Skin of body (tissue), 1 donor: ENCODE measurements at regions not wholly inside any gene's neighbourhood (a gene's known extent, or its start where the extent isn't known, plus 50 kb on each side); places are given as distances from the start of the nearest gene placed in this dataset.

Source experiments
- DNase-seq: peaks from one replicate; lab custom pipeline; 2025; lab: John Stamatoyannopoulos, UW

DNA sequence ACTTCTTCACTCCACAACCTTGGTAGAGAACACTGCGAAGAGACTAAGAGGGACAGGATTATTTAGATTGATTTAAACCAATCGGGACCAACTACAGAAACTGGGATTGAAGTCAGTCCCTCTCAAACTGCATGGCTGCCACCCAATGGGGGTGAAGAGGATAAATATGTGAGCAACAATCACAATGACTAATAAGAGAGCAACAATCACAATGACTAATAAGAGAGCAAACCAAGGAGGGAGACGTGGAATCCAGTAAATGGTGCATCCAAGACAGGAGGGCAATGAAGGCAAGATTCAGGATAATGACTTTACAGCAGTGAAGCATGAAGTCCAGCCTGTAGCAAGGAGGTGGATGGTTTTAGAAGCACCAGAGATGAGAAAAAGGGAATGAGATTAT, 322.8 kb downstream of the TTLL7 start:
- DNase-seq, result no peak

- DNase-seq, result no peak
These were observed 325.6 kb downstream of the TTLL7 start for GRCh38 chr1:83673312-83673711.

DNA sequence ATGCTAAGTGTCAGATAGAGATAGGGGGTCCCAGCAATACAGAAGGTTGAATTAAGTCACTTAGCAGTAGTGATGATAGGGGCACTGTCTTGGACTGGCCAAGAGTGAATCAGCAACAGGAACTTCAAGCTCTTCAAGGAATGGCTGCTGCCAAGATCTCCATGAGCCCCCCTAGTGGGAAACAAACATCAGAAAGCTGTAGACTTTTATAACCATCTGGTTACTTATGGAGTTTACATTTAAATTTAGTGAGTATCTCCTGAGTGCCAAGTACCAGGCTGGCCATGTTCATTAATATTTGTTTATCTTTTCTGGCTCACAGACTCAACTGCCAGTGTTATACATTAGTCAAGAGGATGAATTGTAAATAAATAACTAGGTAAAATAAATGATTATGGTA, 327.3 kb downstream of the TTLL7 start:
- DNase-seq, result no peak

- no peak for DNase-seq
These were observed 327.9 kb downstream of the TTLL7 start for GRCh38 chr1:83670909-83671565.

- peak; percentile 80 for DNase-seq
These were observed 357.0 kb downstream of the TTLL7 start for GRCh38 chr1:83641796-83642443.

DNA sequence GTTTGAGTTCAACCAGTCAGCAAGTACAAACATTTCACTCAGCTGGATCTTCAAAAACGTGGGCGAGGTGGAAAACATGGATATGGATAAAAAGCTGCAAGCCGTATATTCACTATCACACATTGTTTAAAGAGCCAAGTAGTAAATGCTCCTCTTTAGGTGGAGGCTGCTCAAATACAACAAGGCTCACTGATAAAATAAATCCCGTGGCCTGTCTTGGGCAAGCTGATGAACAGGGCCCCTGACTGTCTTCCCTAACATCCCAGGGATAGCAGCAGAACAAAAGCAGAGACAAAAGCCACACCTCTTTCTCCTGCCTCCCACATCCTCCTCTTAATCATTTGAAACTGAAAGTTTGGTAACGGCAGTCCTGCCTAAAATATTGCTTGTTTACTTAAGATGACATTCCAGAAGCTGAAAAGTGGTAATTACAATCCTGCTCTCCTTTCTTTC, 357.7 kb downstream of the TTLL7 start:
- DNase-seq, result peak; percentile 49

GRCh38 chr1:83639785-83640184, 359.1 kb downstream of the TTLL7 start:
- DNase-seq, result no peak

DNA sequence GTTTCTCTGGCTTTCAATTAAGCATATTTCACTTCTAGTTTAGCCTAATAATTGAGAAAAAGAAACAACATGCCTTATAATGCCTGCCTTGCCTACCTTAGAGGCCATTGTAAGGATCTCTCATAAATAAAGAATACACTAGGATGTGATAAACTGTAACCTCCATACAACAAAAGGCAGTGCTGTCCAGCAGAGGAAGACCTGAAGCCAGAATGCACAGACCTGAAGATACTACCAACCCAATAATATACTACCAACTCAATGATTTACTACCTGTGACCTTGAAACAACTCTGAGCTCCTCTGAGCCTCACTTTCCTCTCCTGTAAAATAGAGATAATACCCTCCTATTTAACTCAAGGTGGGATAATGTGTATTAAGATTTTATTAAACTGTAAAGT, 361.3 kb downstream of the TTLL7 start:
- no peak for DNase-seq

- no peak for DNase-seq
These were observed 361.9 kb downstream of the TTLL7 start for GRCh38 chr1:83637009-83637408.

- no peak for DNase-seq
These were observed 366.0 kb downstream of the TTLL7 start for GRCh38 chr1:83632906-83633305.

- DNase-seq, result no peak
These were observed 367.1 kb downstream of the TTLL7 start for GRCh38 chr1:83631851-83632250.

DNA sequence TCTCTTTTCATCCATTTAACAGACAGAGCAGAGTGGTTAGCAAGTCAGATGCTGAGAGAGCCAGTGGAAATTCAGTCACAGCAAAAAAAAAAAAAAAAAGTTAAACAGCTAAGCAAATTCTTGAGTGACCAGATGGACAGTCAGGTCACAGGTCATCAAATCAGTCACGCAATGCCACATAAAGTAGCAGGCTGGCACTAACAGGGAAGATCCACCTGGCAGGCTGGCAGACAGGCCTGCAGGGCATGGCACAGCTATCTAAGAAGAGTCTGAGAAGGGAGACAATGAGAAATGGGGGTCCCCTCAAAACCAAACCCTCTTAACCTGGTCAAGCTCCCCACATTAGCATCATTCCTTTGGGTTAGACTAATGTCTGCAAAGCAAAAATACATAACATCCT, 371.9 kb downstream of the TTLL7 start:
- DNase-seq, result no peak

DNA sequence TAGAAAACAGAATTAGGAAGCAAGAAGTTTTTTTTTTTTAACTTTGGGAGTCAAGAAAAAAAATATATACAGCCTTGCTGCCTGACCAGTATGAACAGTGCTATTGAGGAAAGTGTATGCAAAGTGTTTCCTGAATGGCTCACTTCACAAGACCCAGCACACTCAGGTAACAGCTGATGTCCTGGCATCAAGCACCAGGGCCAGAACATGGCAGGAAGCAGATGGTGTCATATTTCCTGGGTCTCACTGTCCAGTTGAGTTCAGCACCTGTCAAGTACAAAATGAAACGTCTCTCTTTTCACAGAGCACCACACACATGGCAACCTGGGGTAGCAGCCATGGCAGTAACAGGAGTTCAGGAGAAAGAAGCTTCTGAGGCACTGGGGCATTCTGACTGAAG, 372.3 kb downstream of the TTLL7 start:
- DNase-seq, result no peak

GRCh38 chr1:83625646-83626045, 373.3 kb downstream of the TTLL7 start:
- DNase-seq, result peak; percentile 29

DNA sequence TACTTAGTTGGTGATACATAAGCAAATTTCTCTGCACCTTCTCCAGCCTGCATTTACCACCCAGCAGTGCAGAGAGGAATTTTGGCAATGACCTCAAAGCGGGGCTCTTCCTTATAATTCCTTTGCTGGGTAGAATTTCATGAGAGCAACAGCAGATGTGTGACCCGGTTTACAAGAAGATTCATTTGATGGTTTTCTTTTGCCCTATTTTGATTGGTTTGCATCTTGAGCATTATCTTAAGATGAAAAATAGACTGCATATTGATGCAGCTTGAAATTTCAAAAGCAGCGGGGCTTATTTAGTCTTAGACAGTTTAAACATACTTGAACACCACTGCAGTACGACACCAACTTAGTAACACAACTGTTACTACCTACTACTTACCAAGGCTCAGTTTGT, 378.9 kb downstream of the TTLL7 start:
- DNase-seq, result no peak

- DNase-seq, result peak; percentile 14
These were observed 379.6 kb downstream of the TTLL7 start for GRCh38 chr1:83619170-83619896.

DNA sequence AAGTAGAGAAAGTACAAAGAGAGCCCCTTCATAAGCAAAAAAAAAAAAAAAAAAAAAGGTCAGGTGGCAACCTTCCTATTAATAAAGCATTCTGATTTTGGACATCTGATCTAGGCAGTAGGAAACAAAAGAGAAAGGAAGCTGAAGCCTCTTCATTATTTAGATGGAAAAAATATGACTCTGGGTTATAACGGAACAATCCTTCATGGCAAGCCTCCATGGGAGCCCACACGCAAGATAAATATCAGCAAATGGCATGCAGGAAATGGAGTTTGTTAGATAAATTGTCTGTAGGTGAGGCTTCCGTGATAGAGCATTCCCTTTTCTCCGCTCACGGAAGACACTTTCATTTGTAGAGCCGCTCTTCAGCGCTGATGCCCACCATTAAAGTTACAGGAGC, 381.0 kb downstream of the TTLL7 start:
- DNase-seq, result no peak

GRCh38 chr1:83615370-83615769, 383.6 kb downstream of the TTLL7 start:
- DNase-seq, result no peak

GRCh38 chr1:83606416-83606955, 392.4 kb downstream of the TTLL7 start:
- DNase-seq, result no peak

GRCh38 chr1:83596331-83596730, 402.6 kb downstream of the TTLL7 start:
- no peak for DNase-seq

DNA sequence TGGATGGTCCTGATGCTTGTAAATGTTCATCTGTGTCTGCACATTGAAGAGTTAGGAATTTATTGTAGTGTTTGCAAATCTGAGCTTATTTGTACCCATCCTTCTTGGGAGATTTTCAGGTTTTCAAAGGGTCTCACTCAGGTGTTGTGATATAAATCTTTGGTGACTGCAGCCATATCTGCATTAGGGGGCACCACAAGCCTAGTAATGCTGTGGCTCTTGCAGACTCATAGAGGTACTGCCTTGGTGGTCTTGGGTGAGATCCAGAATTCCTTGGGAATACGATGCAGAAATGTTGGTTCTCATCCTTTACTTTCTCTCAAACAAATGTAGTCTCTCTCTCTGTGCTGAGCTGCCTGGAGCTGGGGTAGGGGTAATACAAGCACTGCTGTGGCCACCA, 405.9 kb downstream of the TTLL7 start:
- DNase-seq, result no peak

DNA sequence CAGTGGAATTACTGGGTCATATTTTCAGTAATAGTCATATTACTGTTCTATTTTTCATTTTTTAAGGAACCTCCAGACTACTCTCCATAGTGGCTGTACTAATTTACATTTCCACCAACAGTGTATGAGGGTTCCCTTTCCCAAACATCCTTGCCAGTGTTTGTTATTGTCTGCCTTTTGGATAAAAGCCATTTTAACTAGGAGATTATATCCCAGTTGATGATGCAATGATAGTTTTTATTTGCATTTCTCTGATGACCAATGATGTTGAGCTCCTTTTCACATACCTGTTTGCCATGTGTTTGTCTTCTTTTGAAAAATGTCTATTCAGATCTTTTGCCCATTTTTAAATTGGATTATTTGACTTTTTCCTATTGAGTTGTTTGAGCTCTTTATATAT, 410.8 kb downstream of the TTLL7 start:
- DNase-seq, result no peak
